Activated naive CD8-positive, alpha-beta T cell treated with anti-CD3 and anti-CD28 coated beads for 36 hours (primary cell): ENCODE measurements at regions not wholly inside any gene's neighbourhood (a gene's known extent, or its start where the extent isn't known, plus 50 kb on each side); places are given as distances from the start of the nearest gene placed in this dataset.
"Not testable (repeated sequence)": the region's sequence is repeated elsewhere in the genome, so short reads cannot be mapped to it uniquely, and the experiment has no call there.

Experiments used
- DNase-seq: peaks from one replicate; pipeline ENCODE4 v3.0.0; 2021
- H3K27ac Mint-ChIP-seq: one replicate; pipeline ENCODE4 v1.8.0; 2022; ENCODE audit warnings: mild to moderate bottlenecking, moderate library complexity, mixed read lengths
- H3K27me3 Mint-ChIP-seq: one replicate; pipeline ENCODE4 v1.8.0; 2022; ENCODE audit warnings: mild to moderate bottlenecking, mixed read lengths
- H3K36me3 Mint-ChIP-seq: one replicate; pipeline ENCODE4 v1.8.0; 2021; ENCODE audit warnings: mild to moderate bottlenecking, mixed read lengths
- H3K4me1 Mint-ChIP-seq: one replicate; pipeline ENCODE4 v1.8.0; 2021; ENCODE audit warnings: mixed read lengths
- H3K4me3 Mint-ChIP-seq: one replicate; pipeline ENCODE4 v1.8.0; 2022; ENCODE audit warnings: mild to moderate bottlenecking, moderate library complexity, mixed read lengths
- H3K9me3 Mint-ChIP-seq: one replicate; pipeline ENCODE4 v1.8.0; 2022; ENCODE audit warnings: mixed read lengths

GRCh38 chr11:29231586-29231985, 785.2 kb downstream of the KCNA4 start:
- no peaks in the 10 kb centered on the region for H3K27me3 Mint-ChIP-seq
- no peak overlapping the region for H3K27ac Mint-ChIP-seq
- H3K9me3 Mint-ChIP-seq: peaks cover 8% of the 10 kb centered on the region
- no peaks in the 10 kb centered on the region for H3K4me1 Mint-ChIP-seq
- H3K36me3 Mint-ChIP-seq: no peaks in the 10 kb centered on the region
- no peak for DNase-seq
- H3K4me3 Mint-ChIP-seq: no peak overlapping the region

GRCh38 chr11:29227811-29228210, 789.0 kb downstream of the KCNA4 start:
- Mint-ChIP-seq H3K27me3 (no peaks in the 10 kb centered on the region), H3K36me3 (no peaks in the 10 kb centered on the region), H3K27ac (no peak overlapping the region), H3K4me3 (no peak overlapping the region), H3K4me1 (no peaks in the 10 kb centered on the region), H3K9me3 (peaks cover 6% of the 10 kb centered on the region)
- no peak for DNase-seq

GRCh38 chr11:29224739-29225384, 792.0 kb downstream of the KCNA4 start:
- H3K36me3 Mint-ChIP-seq: no peaks in the 10 kb centered on the region
- DNase-seq: no peak
- H3K9me3 Mint-ChIP-seq: peaks cover 16% of the 10 kb centered on the region
- H3K27me3 Mint-ChIP-seq: no peaks in the 10 kb centered on the region
- no peak overlapping the region for H3K27ac Mint-ChIP-seq
- no peak overlapping the region for H3K4me3 Mint-ChIP-seq
- no peaks in the 10 kb centered on the region for H3K4me1 Mint-ChIP-seq

- H3K9me3 Mint-ChIP-seq: peaks cover 18% of the 10 kb centered on the region
- H3K27me3 Mint-ChIP-seq, H3K36me3 Mint-ChIP-seq, H3K4me3 Mint-ChIP-seq, H3K27ac Mint-ChIP-seq, H3K4me1 Mint-ChIP-seq, DNase-seq: not testable (repeated sequence)
Measured at GRCh38 chr11:29219531-29219930, 797.3 kb downstream of the KCNA4 start.

- Mint-ChIP-seq H3K9me3 (peaks cover 18% of the 10 kb centered on the region), H3K4me1 (no peaks in the 10 kb centered on the region), H3K36me3 (no peaks in the 10 kb centered on the region), H3K27me3 (no peaks in the 10 kb centered on the region), H3K27ac (no peak overlapping the region), H3K4me3 (no peak overlapping the region)
- DNase-seq: no peak
Measured at GRCh38 chr11:29217901-29218300, 798.9 kb downstream of the KCNA4 start.

- Mint-ChIP-seq H3K4me1 (no peaks in the 10 kb centered on the region), H3K27me3 (no peaks in the 10 kb centered on the region), H3K9me3 (peaks cover 8% of the 10 kb centered on the region), H3K4me3 (no peak overlapping the region), H3K27ac (no peak overlapping the region), H3K36me3 (no peaks in the 10 kb centered on the region)
- no peak for DNase-seq
Measured at GRCh38 chr11:29214833-29215232, 802.0 kb downstream of the KCNA4 start.

GRCh38 chr11:29211202-29211601, 805.6 kb downstream of the KCNA4 start:
- H3K27ac Mint-ChIP-seq: no peak overlapping the region
- no peaks in the 10 kb centered on the region for H3K4me1 Mint-ChIP-seq
- H3K27me3 Mint-ChIP-seq: no peaks in the 10 kb centered on the region
- H3K4me3 Mint-ChIP-seq: no peak overlapping the region
- no peak for DNase-seq
- peaks cover 2% of the 10 kb centered on the region for H3K9me3 Mint-ChIP-seq
- no peaks in the 10 kb centered on the region for H3K36me3 Mint-ChIP-seq

- H3K4me3 Mint-ChIP-seq: no peak overlapping the region
- peaks cover 2% of the 10 kb centered on the region for H3K9me3 Mint-ChIP-seq
- H3K4me1 Mint-ChIP-seq: no peaks in the 10 kb centered on the region
- H3K36me3 Mint-ChIP-seq: no peaks in the 10 kb centered on the region
- H3K27ac Mint-ChIP-seq: no peak overlapping the region
- H3K27me3 Mint-ChIP-seq: no peaks in the 10 kb centered on the region
- DNase-seq: no peak
Measured at GRCh38 chr11:29210426-29210825, 806.4 kb downstream of the KCNA4 start.

- Mint-ChIP-seq H3K4me1 (no peaks in the 10 kb centered on the region), H3K36me3 (no peaks in the 10 kb centered on the region), H3K27ac (no peak overlapping the region), H3K9me3 (peaks cover 3% of the 10 kb centered on the region), H3K4me3 (no peak overlapping the region), H3K27me3 (no peaks in the 10 kb centered on the region)
- no peak for DNase-seq
Measured at GRCh38 chr11:29208117-29208516, 808.7 kb downstream of the KCNA4 start.

- H3K4me3 Mint-ChIP-seq: no peak overlapping the region
- H3K9me3 Mint-ChIP-seq: peaks cover 3% of the 10 kb centered on the region
- no peak for DNase-seq
- H3K36me3 Mint-ChIP-seq: no peaks in the 10 kb centered on the region
- H3K27me3 Mint-ChIP-seq: no peaks in the 10 kb centered on the region
- no peak overlapping the region for H3K27ac Mint-ChIP-seq
- H3K4me1 Mint-ChIP-seq: no peaks in the 10 kb centered on the region
Measured at GRCh38 chr11:29200791-29201562, 815.9 kb downstream of the KCNA4 start.

GRCh38 chr11:29190313-29190712, 826.5 kb downstream of the KCNA4 start:
- DNase-seq: no peak
- no peak overlapping the region for H3K27ac Mint-ChIP-seq
- no peaks in the 10 kb centered on the region for H3K4me1 Mint-ChIP-seq
- no peak overlapping the region for H3K4me3 Mint-ChIP-seq
- peaks cover 2% of the 10 kb centered on the region for H3K9me3 Mint-ChIP-seq
- H3K36me3 Mint-ChIP-seq: no peaks in the 10 kb centered on the region
- H3K27me3 Mint-ChIP-seq: no peaks in the 10 kb centered on the region

GRCh38 chr11:29187215-29187614, 829.6 kb downstream of the KCNA4 start:
- Mint-ChIP-seq H3K36me3 (no peaks in the 10 kb centered on the region), H3K4me3 (no peak overlapping the region), H3K4me1 (no peaks in the 10 kb centered on the region), H3K27ac (no peak overlapping the region), H3K27me3 (no peaks in the 10 kb centered on the region), H3K9me3 (no peaks in the 10 kb centered on the region)
- DNase-seq: no peak

GRCh38 chr11:29184939-29185890, 831.6 kb downstream of the KCNA4 start:
- no peak overlapping the region for H3K4me3 Mint-ChIP-seq
- no peaks in the 10 kb centered on the region for H3K27me3 Mint-ChIP-seq
- no peaks in the 10 kb centered on the region for H3K36me3 Mint-ChIP-seq
- H3K27ac Mint-ChIP-seq: no peak overlapping the region
- peaks cover 3% of the 10 kb centered on the region for H3K9me3 Mint-ChIP-seq
- no peak for DNase-seq
- H3K4me1 Mint-ChIP-seq: no peaks in the 10 kb centered on the region

- no peak overlapping the region for H3K4me3 Mint-ChIP-seq
Measured at GRCh38 chr11:29183301-29183700, 833.5 kb downstream of the KCNA4 start.

GRCh38 chr11:29173660-29174062, 843.2 kb downstream of the KCNA4 start:
- no peak overlapping the region for H3K4me3 Mint-ChIP-seq
- H3K9me3 Mint-ChIP-seq: no peaks in the 10 kb centered on the region
- no peaks in the 10 kb centered on the region for H3K36me3 Mint-ChIP-seq
- no peak overlapping the region for H3K27ac Mint-ChIP-seq
- DNase-seq: no peak
- H3K4me1 Mint-ChIP-seq: no peaks in the 10 kb centered on the region
- no peaks in the 10 kb centered on the region for H3K27me3 Mint-ChIP-seq

More at GRCh38 chr11:29183301-29183700, 833.5 kb downstream of the KCNA4 start:
- no peaks in the 10 kb centered on the region for H3K27me3 Mint-ChIP-seq
- H3K4me1 Mint-ChIP-seq: no peaks in the 10 kb centered on the region
- peaks cover 3% of the 10 kb centered on the region for H3K9me3 Mint-ChIP-seq
- H3K36me3 Mint-ChIP-seq: no peaks in the 10 kb centered on the region
- no peak for DNase-seq
- H3K27ac Mint-ChIP-seq: no peak overlapping the region
